ENCODE measurements at regions not wholly inside any gene's neighbourhood (a gene's known extent, or its start where the extent isn't known, plus 50 kb on each side); places are given as distances from the start of the nearest gene placed in this dataset.

DNA sequence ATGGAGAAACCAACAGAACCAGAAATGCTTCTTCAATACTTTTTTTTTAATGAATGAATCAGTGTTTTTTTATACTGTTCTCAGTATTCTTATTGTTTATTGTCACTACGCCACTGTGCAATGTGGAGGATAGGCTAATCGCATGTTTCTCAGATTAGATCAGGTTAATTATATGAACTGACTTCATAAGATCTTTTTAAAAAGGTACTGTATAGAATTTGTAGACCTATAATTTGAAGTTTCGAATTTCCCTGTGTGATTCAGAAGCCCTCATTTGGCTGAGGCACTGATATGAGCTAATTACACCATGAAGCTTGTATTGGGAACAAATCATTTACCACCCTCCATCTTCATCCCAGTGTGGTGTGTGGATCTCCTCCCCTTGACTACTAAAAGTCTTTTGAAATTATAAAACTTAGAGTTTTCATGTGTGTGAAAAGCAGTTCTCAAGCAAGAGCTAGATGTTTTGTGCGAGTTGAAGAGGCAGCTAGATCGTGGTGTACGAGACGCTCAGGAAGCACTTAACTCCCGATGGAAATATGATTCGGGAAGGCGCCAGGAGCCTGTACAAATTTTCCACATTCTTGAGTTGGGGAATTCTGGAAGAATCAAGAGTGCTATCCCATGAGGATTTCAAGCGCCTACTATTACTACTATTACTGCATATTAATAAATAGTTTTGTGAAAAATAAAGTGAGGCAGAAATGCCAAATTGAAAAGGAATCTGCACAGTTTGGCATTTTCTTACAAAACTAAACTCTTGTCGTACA, 52.1 kb upstream of the KCNE2 start:
- no peaks in the 10 kb centered on the region for H3K4me1 ChIP-seq (replicated peaks in 1 of 4; ENCODE audit: control insufficient read depth in 3 of 4, insufficient read depth in 4 of 4, low read length in 3 of 4)
- no peak overlapping the region for H3K4me2 ChIP-seq (ENCODE audit: insufficient read depth in 1 of 2, low read depth in 2 of 2, low read length in 2 of 2)
- H3K23ac ChIP-seq (ENCODE audit: insufficient read length) = no peak overlapping the region
- no peak overlapping the region for H3K18ac ChIP-seq (ENCODE audit: extremely low read depth, low read length)
- H3K9me3 ChIP-seq (ENCODE audit: insufficient read depth in 2 of 2, low read depth in 1 of 2, low read length in 1 of 2) = no peaks in the 10 kb centered on the region
- H2AFZ ChIP-seq (ENCODE audit: low read length) = no peak overlapping the region
- H2AK5ac ChIP-seq (ENCODE audit: low read depth, low read length) = no peak overlapping the region
- H2BK15ac ChIP-seq (ENCODE audit: low read length) = no peak overlapping the region
- H3K9ac ChIP-seq (replicated peaks in 1 of 4; ENCODE audit: extremely low read depth in 1 of 4, low read depth in 3 of 4, low read length in 3 of 4) = no peak overlapping the region
- no peak overlapping the region for H3K14ac ChIP-seq (ENCODE audit: insufficient read length)
- H3K79me2 ChIP-seq (ENCODE audit: control insufficient read depth in 1 of 2, insufficient read depth in 2 of 2, low read length in 2 of 2) = no peaks in the 10 kb centered on the region
- H2BK5ac ChIP-seq (ENCODE audit: low read depth, low read length) = no peak overlapping the region
- no peaks in the 10 kb centered on the region for H3K23me2 ChIP-seq (ENCODE audit: low read depth, low read length)
- CTCF ChIA-PET (ENCODE audit: partially characterized antibody) = interaction anchor here (0.9 to 1.1 kb wide), 2 partner anchors 19 to 239 kb away, joined by 3 read pairs; no protein-coding TSS in a partner anchor
- FAIRE-seq (no peak), DNase-seq (ENCODE audit: low read depth in 1 of 2, low spot score in 2 of 2) (no peak)
- WGBS, 2 experiments (ENCODE audit: extremely low coverage in 1 of 2, insufficient coverage in 1 of 2, insufficient read length in 1 of 2, insufficient replicate concordance in 2 of 2, low coverage in 1 of 2, low lambda C conversion rate in 2 of 2, missing lambda C conversion rate in 1 of 2) = 89% methylated on average over 12 of the region's 12 CpGs; no CpG with 5 or more reads in 1 of the 2 experiments
- no peak overlapping the region for H2BK20ac ChIP-seq (ENCODE audit: low read length)
- no peaks in the 10 kb centered on the region for H4K20me1 ChIP-seq (replicated peaks in 1 of 2; ENCODE audit: control insufficient read depth in 1 of 2, insufficient read depth in 2 of 2, low read length in 2 of 2)
- POLR2A ChIA-PET (ENCODE audit: partially characterized antibody) = no interaction called here
- no peaks in the 10 kb centered on the region for H3K79me1 ChIP-seq (ENCODE audit: low read depth, low read length)
- H3K27ac ChIP-seq (ENCODE audit: low read depth, low read length) = no peak overlapping the region
- no peaks in the 10 kb centered on the region; a peak in 1 of 7 replicates for H3K27me3 ChIP-seq (replicated peaks in 1 of 4; ENCODE audit: control insufficient read depth in 3 of 4, extremely low read depth in 1 of 4, insufficient read depth in 3 of 4, low read length in 3 of 4)
- no peak overlapping the region for H3K4ac ChIP-seq (replicated peaks; ENCODE audit: insufficient read length, low read depth, low read length)
- no peaks in the 10 kb centered on the region for H3K36me3 ChIP-seq (ENCODE audit: control insufficient read depth in 2 of 4, insufficient read depth in 4 of 4, low read length in 3 of 4)
- H4K5ac ChIP-seq (ENCODE audit: insufficient read length, low read depth, low read length) = no peak overlapping the region
- no peak overlapping the region for H4K91ac ChIP-seq (replicated peaks; ENCODE audit: insufficient read length, low read length)
- H4K8ac ChIP-seq (ENCODE audit: extremely low read depth, insufficient read depth, low read length) = no peak overlapping the region
- no peak overlapping the region for H2BK12ac ChIP-seq (ENCODE audit: low read depth, low read length)
- no peak overlapping the region for H3K4me3 ChIP-seq (ENCODE audit: extremely low read depth in 1 of 4, insufficient read depth in 2 of 4, low read depth in 3 of 4, low read length in 4 of 4)
- H3K56ac ChIP-seq (replicated peaks; ENCODE audit: insufficient read length, low read depth, low read length) = no peak overlapping the region
- no peak overlapping the region for H2BK120ac ChIP-seq (replicated peaks; ENCODE audit: low read depth, low read length)
- no peak for TF ChIP-seq FOSL1 (IDR thresholded peaks at IDR 0.05; ENCODE audit: insufficient read depth, low read depth, low read length)
- no peak for TF ChIP-seq SAP30 (IDR thresholded peaks at IDR 0.05; ENCODE audit: insufficient read depth, insufficient replicate concordance, low read length)
- no peak for TF ChIP-seq YY1 (IDR thresholded peaks at IDR 0.05; ENCODE audit: low read depth, low read length)
- TF ChIP-seq GTF2F1 (IDR thresholded peaks at IDR 0.05; ENCODE audit: borderline replicate concordance, low read depth, low read length) = no peak
- no peak for TF ChIP-seq KDM1A (IDR thresholded peaks at IDR 0.05; ENCODE audit: borderline replicate concordance, low read length)
- TF ChIP-seq CREB1 (IDR thresholded peaks at IDR 0.05) = no peak
- no peak for TF ChIP-seq RFX5 (IDR thresholded peaks at IDR 0.05; ENCODE audit: borderline replicate concordance, low read depth, low read length)

Data from H1 (cell line).